SK-N-SH (cell line): ENCODE measurements at regions not wholly inside any gene's neighbourhood (a gene's known extent, or its start where the extent isn't known, plus 50 kb on each side); places are given as distances from the start of the nearest gene placed in this dataset.
"Not testable (repeated sequence)": the region's sequence is repeated elsewhere in the genome, so short reads cannot be mapped to it uniquely, and the experiment has no call there.

Source experiments
- CTCF ChIA-PET: fragments of 300-600, 350-600 bp; formaldehyde crosslinking; extraction: SDS; loops from one replicate; lab custom pipeline; 2021; lab: Yijun Ruan, JAX
- POLR2A ChIA-PET: fragments of 350-600 bp; sonication (Branson Sonifier 250); formaldehyde crosslinking; extraction: SDS; loops from one replicate; lab custom pipeline; 2020; ENCODE audit warnings: antibody characterized with exemption, inconsistent platforms; lab: Yijun Ruan, JAX
- DNase-seq: peaks from one replicate; pipeline ENCODE4 v3.0.0; 2012
- H2AFZ ChIP-seq: fragments of 200-600 bp; sonication (generic); 2 replicates; pipeline ENCODE4 v1.8.1; 2016; ENCODE audit warnings: antibody characterized with exemption, mild to moderate bottlenecking, low read depth
- H3F3A ChIP-seq: fragments of 200-600 bp; sonication (generic); replicated peaks from 2 replicates; pipeline ENCODE3; 2016; ENCODE audit warnings: antibody characterized with exemption, mild to moderate bottlenecking; ENCODE audit not compliant: insufficient read depth
- H3K27ac ChIP-seq, 2 experiments: fragments of 200-500 bp in 1 of 2; fragments of 200-600 bp in 1 of 2; sonication (Bioruptor generic) in 1 of 2; sonication (generic), shearing (Covaris generic) in 1 of 2; 2 replicates each; pipeline versions ENCODE4 v1.5.1 to v1.6.1; 2014 to 2016; ENCODE audit warnings: low read depth in 2 of 2, inconsistent platforms in 1 of 2, low read length in 1 of 2, mild to moderate bottlenecking in 1 of 2, mixed read lengths in 1 of 2
- H3K27me3 ChIP-seq: fragments of 200-600 bp; sonication (generic), shearing (Covaris generic); 2 replicates; pipeline ENCODE4 v1.6.1; 2016; ENCODE audit warnings: mixed run types; ENCODE audit not compliant: insufficient read depth
- H3K36me3 ChIP-seq, 2 experiments: fragments of 200-500 bp in 1 of 2; fragments of 200-600 bp in 1 of 2; sonication (Bioruptor generic) in 1 of 2; sonication (generic) in 1 of 2; replicated peaks in 1 of 2; 2 replicates each; pipeline versions ENCODE3 to v1.5.1; 2014 to 2016; ENCODE audit warnings: low read length in 1 of 2, mild to moderate bottlenecking in 1 of 2; ENCODE audit not compliant: insufficient read depth in 2 of 2, control insufficient read depth in 1 of 2
- H3K4me1 ChIP-seq, 2 experiments: fragments of 200-500 bp in 1 of 2; fragments of 200-600 bp in 1 of 2; sonication (Bioruptor generic) in 1 of 2; sonication (generic), shearing (Covaris generic) in 1 of 2; 2 replicates each; pipeline versions ENCODE4 v1.5.1 to v1.6.1; 2014 to 2016; ENCODE audit warnings: low read depth in 1 of 2, low read length in 1 of 2, mixed run types in 1 of 2; ENCODE audit not compliant: insufficient read depth in 2 of 2, control insufficient read depth in 1 of 2
- H3K4me2 ChIP-seq: fragments of 200-600 bp; sonication (generic), shearing (Covaris generic); 2 replicates; pipeline ENCODE4 v1.6.1; 2017; ENCODE audit warnings: mixed run types
- H3K4me3 ChIP-seq, 2 experiments: fragments of 200-500 bp in 1 of 2; fragments of 200-600 bp in 1 of 2; sonication (Bioruptor generic) in 1 of 2; sonication (generic), shearing (Covaris generic) in 1 of 2; 2 replicates each; pipeline versions ENCODE4 v1.5.1 to v1.8.1; 2014 to 2016; ENCODE audit warnings: low read depth in 2 of 2, inconsistent platforms in 1 of 2, low read length in 1 of 2, mild to moderate bottlenecking in 1 of 2, mixed read lengths in 1 of 2, moderate library complexity in 1 of 2
- H3K79me2 ChIP-seq: fragments of 200-600 bp; sonication (generic); 2 replicates; pipeline ENCODE4 v1.8.1; 2017; ENCODE audit warnings: mild to moderate bottlenecking; ENCODE audit not compliant: insufficient read depth
- H3K9ac ChIP-seq: fragments of 200-600 bp; sonication (generic); 2 replicates; pipeline ENCODE4 v1.6.1; 2017; ENCODE audit warnings: mixed run types
- H3K9me2 ChIP-seq: fragments of 200-600 bp; sonication (generic); 2 replicates; pipeline ENCODE4 v1.6.1; 2017; ENCODE audit warnings: mixed run types
- H3K9me3 ChIP-seq: fragments of 200-600 bp; sonication (generic); 2 replicates; pipeline ENCODE4 v1.6.1; 2017; ENCODE audit warnings: mixed run types, mild to moderate bottlenecking, moderate library complexity
- H4K20me1 ChIP-seq: fragments of 200-600 bp; sonication (generic); 2 replicates; pipeline ENCODE4 v1.6.1; 2017; ENCODE audit warnings: mild to moderate bottlenecking, mixed run types; ENCODE audit not compliant: insufficient read depth
- CTCF ChIP-seq: fragments of 200-600 bp; sonication (generic); IDR thresholded peaks from 2 replicates; pipeline ENCODE4 v1.6.1; 2017; ENCODE audit warnings: antibody characterized with exemption, mild to moderate bottlenecking, moderate library complexity
- EP300 ChIP-seq, 2 experiments: IDR thresholded peaks; 2 replicates each; pipeline versions ENCODE4 v1.4.0 to v1.6.1; 2012; ENCODE audit warnings: borderline replicate concordance in 1 of 2, low read depth in 1 of 2, low read length in 1 of 2
- EZH2phosphoT487 ChIP-seq: fragments of 200-600 bp; sonication (generic); IDR thresholded peaks from 2 replicates; pipeline ENCODE4 v1.6.1; 2017; ENCODE audit warnings: low read depth, mixed run types, mild to moderate bottlenecking, antibody characterized with exemption, moderate library complexity, borderline replicate concordance
- NRF1 ChIP-seq: IDR thresholded peaks from 2 replicates; pipeline ENCODE4 v1.6.1; 2012; ENCODE audit warnings: low read depth, mild to moderate bottlenecking, low read length
- POLR2AphosphoS5 ChIP-seq: IDR thresholded peaks from 2 replicates; pipeline ENCODE4 v1.6.1; 2012; ENCODE audit warnings: low read depth, low read length
- TCF12 ChIP-seq: IDR thresholded peaks from 2 replicates; pipeline ENCODE4 v1.4.0; 2012
- USF1 ChIP-seq: IDR thresholded peaks from 2 replicates; pipeline ENCODE4 v1.4.0; 2012; ENCODE audit warnings: low read depth, borderline replicate concordance
- USF2 ChIP-seq: fragments of 150-350 bp; IDR thresholded peaks from 2 replicates; pipeline ENCODE4 v1.6.1; 2017; ENCODE audit warnings: antibody characterized with exemption, low read length, low read depth, borderline replicate concordance
- WGBS: methylation state at CpG from one replicate; pipeline ENCODE4 v1.1.6; 2017; ENCODE audit warnings: low lambda C conversion rate; 5-methylcytosine and 5-hydroxymethylcytosine counted together

GRCh38 chr20:48359692-48360341 lies 468.0 kb downstream of the PREX1 start:
- Histone ChIP-seq H3K4me1 (no peaks in the 10 kb centered on the region; a peak in 1 of 4 replicates), H3K36me3 (no peaks in the 10 kb centered on the region), H3K9me3 (no peaks in the 10 kb centered on the region), H3K27me3 (no peaks in the 10 kb centered on the region), H3K4me3 (no peak overlapping the region), H3K4me2 (no peak overlapping the region), H2AFZ (no peak overlapping the region), H3K79me2 (no peaks in the 10 kb centered on the region), H3K9me2 (no peaks in the 10 kb centered on the region), H3K9ac (no peak overlapping the region), H4K20me1 (no peaks in the 10 kb centered on the region), H3K27ac (no peak overlapping the region), H3F3A (no peaks in the 10 kb centered on the region)
- CTCF ChIA-PET, result interaction anchor here (1.2 to 2.0 kb wide), 2 partner anchors 30 to 261 kb away, joined by 3 to 7 read pairs; no protein-coding TSS in a partner anchor
- TF ChIP-seq USF1, result peak; percentile 9; the same call in 1 of the 2 replicates
- TF ChIP-seq USF2, result no peak
- TF ChIP-seq TCF12, result no peak
- TF ChIP-seq CTCF, result no peak
- TF ChIP-seq EP300 (IDR thresholded peaks at IDR 0.05; ENCODE audit: borderline replicate concordance in 1 of 2, low read depth in 1 of 2, low read length in 1 of 2), result no peak
- TF ChIP-seq POLR2AphosphoS5, result no peak
- TF ChIP-seq EZH2phosphoT487, result no peak
- no peak for TF ChIP-seq NRF1
- POLR2A ChIA-PET, result no interaction called here
- WGBS, result 36% methylated on average over 16 of the region's 17 CpGs
- no peak for DNase-seq

GRCh38 chr20:48359055-48359390 lies 468.8 kb downstream of the PREX1 start:
- DNase-seq, H3K27me3 ChIP-seq, H3K9ac ChIP-seq, H3K9me3 ChIP-seq, POLR2A ChIA-PET, H3K4me2 ChIP-seq, H3F3A ChIP-seq, H4K20me1 ChIP-seq, H3K4me1 ChIP-seq, H3K27ac ChIP-seq, H3K4me3 ChIP-seq, H3K79me2 ChIP-seq, H2AFZ ChIP-seq, H3K36me3 ChIP-seq, H3K9me2 ChIP-seq: not testable (repeated sequence)
- CTCF ChIA-PET, result interaction anchor here (2.0 kb wide), 1 partner anchor 262 kb away, joined by 7 read pairs; no protein-coding TSS in a partner anchor
- 52% methylated on average over 4 of the region's 8 CpGs for WGBS
